ENCODE measurements at regions not wholly inside any gene's neighbourhood (a gene's known extent, or its start where the extent isn't known, plus 50 kb on each side); places are given as distances from the start of the nearest gene placed in this dataset.
"Not testable (repeated sequence)": the region's sequence is repeated elsewhere in the genome, so short reads cannot be mapped to it uniquely, and the experiment has no call there.

DNA sequence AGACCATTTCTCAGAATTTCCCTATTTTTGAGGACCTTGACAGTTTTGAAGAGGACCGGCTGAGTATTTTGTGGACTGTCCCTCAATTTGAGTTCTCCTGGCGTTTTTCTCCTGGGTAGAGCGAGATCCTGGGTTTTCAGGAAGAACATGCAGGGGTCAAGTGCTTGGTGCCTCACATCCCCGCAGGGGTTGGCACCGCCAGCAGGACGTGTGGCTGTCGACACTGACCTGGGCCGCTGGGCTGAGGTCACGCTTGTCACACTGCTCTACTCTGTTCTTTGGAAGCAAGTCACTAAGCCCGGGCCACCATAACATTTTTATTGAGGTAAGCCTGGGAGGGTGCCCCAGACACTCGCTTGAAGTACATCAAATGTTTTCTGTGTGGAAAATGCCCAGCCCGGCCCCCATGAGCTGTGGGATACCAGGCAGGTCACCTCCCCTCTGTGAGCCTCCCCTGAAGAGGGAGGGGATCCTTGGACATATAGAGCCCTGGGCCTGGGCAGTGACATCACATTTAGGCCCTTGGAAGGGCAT is 112.0 kb downstream of the NPIPB11 start:
- DNase-seq, result not testable (repeated sequence)

- DNase-seq, result not testable (repeated sequence)
Observed at GRCh38 chr16:29293545-29293944, 113.0 kb downstream of the NPIPB11 start.

- DNase-seq, result peak; percentile 10
Observed at GRCh38 chr16:29292952-29293471, 113.5 kb downstream of the NPIPB11 start.

DNA sequence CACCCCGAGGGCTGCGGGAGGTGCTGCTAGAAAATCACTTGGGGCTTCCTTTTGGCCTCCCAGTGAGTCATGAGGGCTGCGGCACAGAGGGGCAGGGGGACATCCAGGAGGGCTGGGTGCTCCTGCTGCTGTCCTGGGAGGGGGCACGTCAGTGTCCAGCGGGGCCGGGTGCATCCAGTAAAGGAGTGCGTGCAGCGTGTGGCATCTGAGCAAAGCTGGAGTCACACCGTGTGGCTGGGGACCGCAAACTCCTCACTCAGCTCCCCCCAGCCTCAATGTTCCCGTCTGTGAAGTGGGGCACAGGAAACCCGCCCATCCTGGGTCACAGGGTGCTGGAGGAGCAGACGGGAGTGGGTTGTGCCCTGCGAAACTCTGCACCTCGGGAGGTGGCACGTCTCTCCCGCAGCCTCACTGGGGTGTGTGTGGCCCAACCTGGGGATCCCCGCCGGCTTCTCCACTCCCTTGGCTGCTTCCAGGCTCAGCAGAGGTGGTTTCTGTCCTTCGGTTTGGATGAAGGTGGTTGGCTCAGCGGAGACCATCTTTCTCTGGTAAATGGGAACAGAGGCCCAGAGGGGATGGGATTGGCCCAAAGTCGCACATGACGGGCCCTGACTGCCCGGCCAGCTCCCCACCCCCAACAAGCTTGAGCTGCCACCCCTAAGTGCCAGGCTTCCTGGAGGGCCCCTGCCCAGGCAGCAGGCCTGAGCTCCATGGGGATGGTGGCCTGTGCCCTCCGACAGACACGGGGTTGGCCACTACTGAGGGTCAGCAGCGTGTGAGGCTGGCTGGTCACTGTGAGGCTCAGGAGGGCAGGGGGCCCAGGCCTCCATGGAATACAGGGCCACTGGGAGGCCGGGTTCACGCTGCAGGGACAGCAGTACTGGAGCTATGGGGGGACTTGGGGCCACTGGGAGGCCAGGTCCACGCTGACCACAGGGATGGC is 114.9 kb downstream of the NPIPB11 start:
- DNase-seq, result not testable (repeated sequence)

- peak; percentile 78 for DNase-seq
Observed at GRCh38 chr16:29290631-29291247, 115.8 kb downstream of the NPIPB11 start.

DNA sequence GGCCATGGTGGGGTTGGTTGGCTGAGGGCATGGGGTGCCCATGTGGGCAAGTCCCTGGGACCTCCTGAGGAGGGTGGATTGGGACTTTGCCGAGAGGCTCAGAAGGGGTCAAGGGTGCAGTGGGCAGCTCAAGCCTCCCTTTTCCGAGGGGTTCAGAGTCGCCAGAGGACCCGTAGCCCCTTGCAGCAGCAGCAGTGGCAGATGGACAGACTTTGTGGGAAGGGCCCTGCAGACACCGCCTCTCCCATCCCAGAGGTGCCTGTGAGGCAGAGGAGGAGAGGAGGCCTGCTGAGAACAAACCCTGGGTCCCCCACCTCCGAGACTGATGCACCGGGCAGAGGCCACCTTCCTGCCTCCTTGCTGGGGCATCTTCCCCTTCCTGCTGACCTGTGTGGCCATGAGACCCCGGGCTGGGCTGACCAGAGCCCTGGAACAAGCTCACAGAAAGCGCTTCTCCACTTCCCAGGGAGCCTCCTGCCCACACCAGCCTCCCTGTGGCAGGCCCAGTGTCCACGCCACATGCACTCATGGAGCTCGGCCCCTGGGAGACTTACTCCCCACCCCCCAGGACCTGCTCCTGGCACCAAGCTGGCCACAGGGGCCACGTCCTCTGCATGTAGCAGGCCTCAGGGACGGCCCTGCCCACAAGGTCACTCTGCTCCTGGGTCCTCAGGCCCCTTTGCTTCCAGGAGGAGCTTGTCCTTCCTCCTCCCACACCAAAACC is 116.8 kb downstream of the NPIPB11 start:
- not testable (repeated sequence) for DNase-seq

GRCh38 chr16:29288711-29289474 is 117.6 kb downstream of the NPIPB11 start:
- DNase-seq, result not testable (repeated sequence)

- DNase-seq, result not testable (repeated sequence)
Observed at GRCh38 chr16:29287871-29288535, 118.5 kb downstream of the NPIPB11 start.

DNA sequence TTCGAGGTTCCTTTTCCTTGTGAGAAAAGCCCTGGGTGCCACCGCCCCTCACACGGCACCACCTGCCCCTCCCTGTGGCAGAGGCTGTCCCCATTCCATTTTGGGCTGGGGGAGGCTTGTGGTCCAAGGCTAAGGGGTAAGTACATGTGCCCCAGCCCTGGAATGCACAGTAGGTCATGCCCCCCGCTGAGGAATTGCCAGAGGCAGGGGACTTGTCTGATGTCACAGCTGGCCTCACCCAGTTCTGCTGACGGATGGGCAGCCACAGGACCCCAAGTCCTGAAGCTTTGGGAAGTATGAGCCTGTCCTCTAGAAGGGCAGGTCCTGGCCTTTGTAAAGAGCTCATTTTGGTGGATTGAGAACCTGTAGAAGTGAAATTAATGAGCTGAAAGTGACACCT is 119.3 kb downstream of the NPIPB11 start:
- not testable (repeated sequence) for DNase-seq

DNA sequence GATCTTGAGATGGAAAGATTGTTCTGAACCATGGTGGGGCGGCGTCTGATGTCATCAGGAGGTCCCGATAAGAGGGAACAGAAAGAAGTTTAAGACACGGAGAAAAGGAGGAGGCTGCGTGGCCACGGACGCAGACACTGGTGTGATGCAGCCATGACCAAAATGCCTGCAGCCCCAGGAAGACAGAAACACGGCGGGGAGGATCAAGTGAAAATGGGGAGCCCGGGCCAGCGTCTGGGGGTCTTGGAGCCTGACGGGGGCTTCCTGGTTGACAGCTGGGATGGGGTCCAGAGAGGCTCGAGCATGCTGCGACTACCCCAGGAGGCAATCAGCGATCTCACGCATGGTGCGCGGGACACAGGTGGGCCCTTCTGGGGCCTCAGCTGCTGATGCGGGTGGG is 119.7 kb downstream of the NPIPB11 start:
- DNase-seq, result not testable (repeated sequence)

GRCh38 chr16:29286161-29286560 is 120.3 kb downstream of the NPIPB11 start:
- not testable (repeated sequence) for DNase-seq

- peak; percentile 55 for DNase-seq
Observed at GRCh38 chr16:29285151-29285885, 121.2 kb downstream of the NPIPB11 start.

- not testable (repeated sequence) for DNase-seq
Observed at GRCh38 chr16:29284723-29285122, 121.8 kb downstream of the NPIPB11 start.

GRCh38 chr16:29284159-29284558 is 122.4 kb downstream of the NPIPB11 start:
- DNase-seq, result not testable (repeated sequence)

GRCh38 chr16:29278097-29278871 is 128.2 kb downstream of the NPIPB11 start:
- DNase-seq, result peak; percentile 63

DNA sequence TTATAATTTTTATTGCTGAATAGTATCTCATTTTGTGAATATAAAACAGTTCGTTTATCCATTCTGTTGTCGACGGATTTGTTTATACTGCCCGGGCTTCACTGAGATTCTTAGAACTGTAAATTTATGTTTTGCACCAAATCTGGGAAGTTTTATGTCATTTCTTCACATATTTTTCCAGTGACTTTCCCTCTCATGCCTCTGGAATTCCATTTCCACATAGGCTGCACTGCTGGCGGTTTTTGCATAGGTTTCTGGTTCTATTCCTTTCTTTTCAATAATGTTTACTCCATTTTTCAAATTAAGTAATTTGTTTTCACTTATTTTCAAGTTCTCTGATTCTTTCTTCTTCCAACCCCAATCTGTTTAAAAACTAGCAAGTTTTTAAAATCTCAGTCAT is 130.1 kb downstream of the NPIPB11 start:
- DNase-seq, result not testable (repeated sequence)

DNA sequence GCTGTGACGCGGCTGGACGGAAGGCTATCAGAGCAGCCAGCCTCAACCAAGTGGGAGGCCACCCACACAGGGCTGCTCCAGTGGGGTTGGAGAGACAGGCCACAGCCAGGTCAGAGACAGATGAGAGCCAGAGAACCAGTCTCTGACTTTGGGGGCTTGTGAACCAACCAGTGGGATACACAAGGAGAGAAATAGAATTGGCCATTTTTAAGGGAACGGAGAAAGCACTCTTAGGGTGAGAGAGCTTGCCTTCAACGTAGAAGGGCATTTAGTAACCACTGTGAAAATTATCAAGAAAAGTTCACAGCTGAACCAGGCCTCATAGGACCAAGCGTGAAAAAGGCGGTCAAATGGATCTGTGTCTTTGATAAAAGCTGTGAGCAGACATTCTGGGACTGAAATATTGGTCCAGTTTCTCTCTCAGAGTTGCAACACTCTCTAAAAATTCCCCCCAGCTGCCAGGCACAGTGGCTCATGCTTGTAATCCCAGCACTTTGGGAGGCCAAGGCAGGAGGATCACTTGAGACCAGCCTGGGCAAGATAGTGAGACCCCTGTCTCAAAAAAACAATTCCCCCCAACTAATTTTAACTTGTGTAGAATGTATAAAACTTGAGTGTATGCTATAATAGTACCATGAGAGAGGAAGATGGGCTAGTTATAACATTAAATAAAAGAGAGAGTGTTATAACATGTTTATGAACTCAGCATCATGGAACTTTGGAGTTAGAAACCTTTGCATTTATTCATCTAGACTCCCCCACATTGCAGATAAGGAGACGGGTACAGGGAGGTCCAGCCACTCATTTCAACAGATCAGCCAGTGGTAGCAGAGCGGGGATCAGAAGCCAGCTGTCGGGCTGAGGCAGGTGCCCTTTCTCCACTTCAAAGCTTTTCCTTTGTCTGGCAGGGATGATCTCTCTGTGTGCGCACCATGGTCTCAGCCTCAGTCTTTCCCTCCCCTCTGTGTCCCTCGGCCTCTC is 132.2 kb downstream of the NPIPB11 start:
- peak; percentile 27 for DNase-seq

DNA sequence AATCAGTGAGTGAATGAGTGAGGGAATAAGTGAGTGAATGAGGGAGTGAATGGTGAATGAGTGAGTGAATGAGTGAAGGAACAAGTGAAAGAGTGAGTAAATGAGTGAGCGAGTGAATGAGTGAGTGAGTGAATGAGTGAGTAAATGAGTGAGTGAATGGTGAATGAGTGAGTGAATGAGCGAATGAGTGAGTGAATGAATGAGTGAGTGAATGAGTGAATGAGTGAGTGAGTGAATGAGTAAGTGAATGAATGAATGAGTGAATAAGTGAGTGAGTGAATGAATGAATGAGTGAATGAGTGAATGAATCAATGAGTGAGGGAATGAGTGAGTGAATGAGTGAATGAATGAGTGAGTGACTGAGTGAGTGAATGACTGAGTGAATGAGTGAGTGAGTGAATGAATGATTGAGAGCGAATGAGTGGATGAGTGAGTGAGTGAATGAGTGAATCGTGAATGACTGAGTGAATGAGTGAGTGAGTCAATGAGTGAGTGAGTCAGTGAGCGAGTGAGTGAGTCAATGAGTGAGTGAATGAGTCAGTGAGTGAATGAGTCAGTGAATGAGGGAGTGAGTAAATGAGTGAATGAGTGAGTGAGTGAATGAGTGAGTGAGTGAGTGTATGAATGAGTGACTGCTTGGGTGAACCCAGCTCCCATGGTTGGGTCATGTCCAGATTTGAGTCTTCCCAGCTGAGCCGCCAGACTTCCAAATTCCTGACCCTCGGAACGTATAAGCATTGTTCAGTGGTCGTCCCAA is 133.0 kb downstream of the NPIPB11 start:
- not testable (repeated sequence) for DNase-seq

All from DMS53 (cell line).